Neural progenitor cell (in vitro differentiated cells): ENCODE measurements at regions not wholly inside any gene's neighbourhood (a gene's known extent, or its start where the extent isn't known, plus 50 kb on each side); places are given as distances from the start of the nearest gene placed in this dataset.

Source experiments
- DNase-seq: peaks from one replicate; pipeline ENCODE4 v3.0.0-alpha.2; 2016; ENCODE audit warnings: low spot score
- H2AFZ ChIP-seq: fragments of 200-600 bp; sonication (generic); replicated peaks from 2 replicates; pipeline ENCODE4 v1.6.1; 2016; ENCODE audit warnings: antibody characterized with exemption
- H3F3A ChIP-seq: fragments of 200-600 bp; sonication (generic); 2 replicates; pipeline ENCODE4 v1.6.1; 2016; ENCODE audit warnings: antibody characterized with exemption, low read depth
- H3K27ac ChIP-seq: fragments of 200-600 bp; sonication (generic); 2 replicates; pipeline ENCODE4 v1.5.1; 2016; ENCODE audit warnings: mild to moderate bottlenecking
- H3K27me3 ChIP-seq: fragments of 200-600 bp; sonication (generic); 2 replicates; pipeline ENCODE4 v1.6.1; 2016; ENCODE audit warnings: mild to moderate bottlenecking, moderate library complexity
- H3K36me3 ChIP-seq: fragments of 200-600 bp; sonication (generic); 2 replicates; pipeline ENCODE4 v1.5.1; 2016
- H3K4me1 ChIP-seq: fragments of 200-600 bp; sonication (generic); 2 replicates; pipeline ENCODE4 v1.6.1; 2016; ENCODE audit warnings: mixed run types
- H3K4me2 ChIP-seq: fragments of 200-600 bp; sonication (generic); 2 replicates; pipeline ENCODE4 v1.6.1; 2016
- H3K4me3 ChIP-seq: fragments of 200-600 bp; sonication (generic); 2 replicates; pipeline ENCODE4 v1.5.1; 2016
- H3K79me2 ChIP-seq: fragments of 200-600 bp; sonication (generic); 2 replicates; pipeline ENCODE4 v1.6.1; 2016; ENCODE audit warnings: low read depth
- H3K9ac ChIP-seq: fragments of 200-600 bp; sonication (generic); 2 replicates; pipeline ENCODE4 v1.6.1; 2016
- H3K9me3 ChIP-seq: fragments of 200-600 bp; sonication (generic); 2 replicates; pipeline ENCODE4 v1.5.1; 2016; ENCODE audit warnings: low read depth
- H4K20me1 ChIP-seq: fragments of 200-600 bp; sonication (generic); 2 replicates; pipeline ENCODE4 v1.6.1; 2016; ENCODE audit warnings: low read depth
- H3K27ac Mint-ChIP-seq: 3 replicates; pipeline ENCODE4 v1.8.0; 2021; ENCODE audit warnings: mixed read lengths
- H3K27me3 Mint-ChIP-seq: 2 replicates; pipeline ENCODE4 v1.8.0; 2022; ENCODE audit warnings: low read depth, mild to moderate bottlenecking, inconsistent platforms, moderate library complexity, mixed read lengths; ENCODE audit not compliant: insufficient read depth
- H3K36me3 Mint-ChIP-seq: 3 replicates; pipeline ENCODE4 v1.8.0; 2021; ENCODE audit warnings: mixed read lengths
- H3K4me1 Mint-ChIP-seq: 3 replicates; pipeline ENCODE4 v1.8.0; 2021; ENCODE audit warnings: mixed read lengths
- H3K4me3 Mint-ChIP-seq: 3 replicates; pipeline ENCODE4 v1.8.0; 2021; ENCODE audit warnings: mild to moderate bottlenecking, moderate library complexity, mixed read lengths
- H3K9me3 Mint-ChIP-seq: 3 replicates; pipeline ENCODE4 v1.8.0; 2020; ENCODE audit warnings: mixed read lengths
- CTCF ChIP-seq: fragments of 200-600 bp; sonication (generic); IDR thresholded peaks from 2 replicates; pipeline ENCODE4 v1.5.1; 2017; ENCODE audit warnings: antibody characterized with exemption, mild to moderate bottlenecking
- EZH2 ChIP-seq: fragments of 200-600 bp; sonication (generic); IDR thresholded peaks from 2 replicates; pipeline ENCODE4 v1.6.1; 2017; ENCODE audit warnings: antibody characterized with exemption, mild to moderate bottlenecking, moderate library complexity
- EZH2phosphoT487 ChIP-seq: fragments of 200-600 bp; sonication (generic); IDR thresholded peaks from 2 replicates; pipeline ENCODE4 v1.6.1; 2017; ENCODE audit warnings: antibody characterized with exemption

GRCh38 chr16:9682320-9682719, 499.9 kb downstream of the GRIN2A start:
- no peak overlapping the region for H3K4me3 ChIP-seq
- H3K36me3 ChIP-seq: no peaks in the 10 kb centered on the region
- no peak overlapping the region for H3K4me2 ChIP-seq
- no peaks in the 10 kb centered on the region for H3K36me3 Mint-ChIP-seq
- no peaks in the 10 kb centered on the region for H3K27me3 ChIP-seq
- no peak overlapping the region for H3K9ac ChIP-seq
- H3K4me1 Mint-ChIP-seq: peaks cover 33% of the 10 kb centered on the region
- H3K27ac ChIP-seq: peak overlapping the region; percentile 39
- H3K9me3 Mint-ChIP-seq: peaks cover 4% of the 10 kb centered on the region
- no peak overlapping the region for H2AFZ ChIP-seq
- no peak overlapping the region for H3K27ac Mint-ChIP-seq
- H3K79me2 ChIP-seq: no peaks in the 10 kb centered on the region
- TF ChIP-seq EZH2 (no peak), CTCF (no peak), EZH2phosphoT487 (no peak)
- peaks cover 47% of the 10 kb centered on the region for H3K4me1 ChIP-seq
- H3K9me3 ChIP-seq: peaks cover 4% of the 10 kb centered on the region
- no peaks in the 10 kb centered on the region for H4K20me1 ChIP-seq
- H3K4me3 Mint-ChIP-seq: no peak overlapping the region
- peaks cover 2% of the 10 kb centered on the region for H3K27me3 Mint-ChIP-seq
- H3F3A ChIP-seq: peaks cover 46% of the 10 kb centered on the region
- DNase-seq: peak; percentile 50

GRCh38 chr16:9683677-9684076, 498.6 kb downstream of the GRIN2A start:
- Mint-ChIP-seq H3K27ac (no peak overlapping the region), H3K4me1 (peaks cover 30% of the 10 kb centered on the region), H3K36me3 (no peaks in the 10 kb centered on the region), H3K4me3 (no peak overlapping the region), H3K9me3 (peaks cover 4% of the 10 kb centered on the region), H3K27me3 (peaks cover 2% of the 10 kb centered on the region)
- no peak for TF ChIP-seq CTCF
- TF ChIP-seq EZH2: no peak
- no peak for TF ChIP-seq EZH2phosphoT487
- Histone ChIP-seq H4K20me1 (no peaks in the 10 kb centered on the region), H3K79me2 (no peaks in the 10 kb centered on the region), H3K4me1 (peaks cover 46% of the 10 kb centered on the region), H3K4me3 (no peak overlapping the region), H3K9ac (no peak overlapping the region), H3F3A (peaks cover 46% of the 10 kb centered on the region), H3K27me3 (no peaks in the 10 kb centered on the region), H2AFZ (no peak overlapping the region), H3K27ac (no peak overlapping the region), H3K36me3 (no peaks in the 10 kb centered on the region), H3K4me2 (no peak overlapping the region), H3K9me3 (peaks cover 4% of the 10 kb centered on the region)
- DNase-seq: no peak

GRCh38 chr16:9687737-9688319, 494.4 kb downstream of the GRIN2A start:
- Histone ChIP-seq H3K36me3 (no peaks in the 10 kb centered on the region), H3K27ac (no peak overlapping the region), H3K4me3 (no peak overlapping the region), H3K9me3 (peaks cover 4% of the 10 kb centered on the region), H3K4me1 (peaks cover 4% of the 10 kb centered on the region), H4K20me1 (no peaks in the 10 kb centered on the region), H3K9ac (no peak overlapping the region), H2AFZ (no peak overlapping the region), H3K79me2 (no peaks in the 10 kb centered on the region), H3K4me2 (no peak overlapping the region), H3F3A (peaks cover 11% of the 10 kb centered on the region), H3K27me3 (no peaks in the 10 kb centered on the region)
- no peak for DNase-seq
- H3K9me3 Mint-ChIP-seq: peaks cover 4% of the 10 kb centered on the region
- no peaks in the 10 kb centered on the region for H3K36me3 Mint-ChIP-seq
- TF ChIP-seq EZH2phosphoT487: no peak
- H3K4me3 Mint-ChIP-seq: no peak overlapping the region
- no peak overlapping the region for H3K27ac Mint-ChIP-seq
- no peaks in the 10 kb centered on the region for H3K27me3 Mint-ChIP-seq
- no peaks in the 10 kb centered on the region for H3K4me1 Mint-ChIP-seq

GRCh38 chr16:9689597-9689996, 492.6 kb downstream of the GRIN2A start:
- H3K36me3 ChIP-seq: no peaks in the 10 kb centered on the region
- TF ChIP-seq EZH2: no peak
- no peaks in the 10 kb centered on the region for H4K20me1 ChIP-seq
- no peak overlapping the region for H3K9ac ChIP-seq
- Mint-ChIP-seq H3K9me3 (no peaks in the 10 kb centered on the region), H3K4me3 (no peak overlapping the region), H3K36me3 (no peaks in the 10 kb centered on the region), H3K4me1 (no peaks in the 10 kb centered on the region), H3K27me3 (no peaks in the 10 kb centered on the region), H3K27ac (no peak overlapping the region)
- H3K4me1 ChIP-seq: no peaks in the 10 kb centered on the region
- H3K27ac ChIP-seq: no peak overlapping the region
- H3K4me2 ChIP-seq: no peak overlapping the region
- H2AFZ ChIP-seq: no peak overlapping the region
- DNase-seq: no peak
- no peaks in the 10 kb centered on the region for H3K27me3 ChIP-seq
- H3K9me3 ChIP-seq: no peaks in the 10 kb centered on the region
- H3F3A ChIP-seq: no peaks in the 10 kb centered on the region
- H3K4me3 ChIP-seq: no peak overlapping the region
- H3K79me2 ChIP-seq: no peaks in the 10 kb centered on the region
